Islet precursor cell (in vitro differentiated cells): ENCODE measurements at regions not wholly inside any gene's neighbourhood (a gene's known extent, or its start where the extent isn't known, plus 50 kb on each side); places are given as distances from the start of the nearest gene placed in this dataset.

Experiments
- DNase-seq: peaks from one replicate; pipeline ENCODE4 v3.0.0-alpha.2; 2018

GRCh38 chr5:67306965-67307607, 110.5 kb upstream of the CD180 start:
- DNase-seq = peak; percentile 61

- DNase-seq = no peak
Measured at GRCh38 chr5:67305913-67306710, 109.5 kb upstream of the CD180 start.

GRCh38 chr5:67305401-67305800, 108.8 kb upstream of the CD180 start:
- no peak for DNase-seq

- DNase-seq = no peak
Measured at GRCh38 chr5:67303356-67303755, 106.8 kb upstream of the CD180 start.

GRCh38 chr5:67301285-67301903, 104.8 kb upstream of the CD180 start:
- peak; percentile 70 for DNase-seq

GRCh38 chr5:67300326-67300725, 103.7 kb upstream of the CD180 start:
- no peak for DNase-seq

GRCh38 chr5:67299231-67299735, 102.7 kb upstream of the CD180 start:
- DNase-seq = no peak

- DNase-seq = peak; percentile 68
Measured at GRCh38 chr5:67297802-67298532, 101.4 kb upstream of the CD180 start.

- DNase-seq = no peak
Measured at GRCh38 chr5:67297376-67297775, 100.8 kb upstream of the CD180 start.

GRCh38 chr5:67294266-67294938, 97.8 kb upstream of the CD180 start:
- DNase-seq = no peak

GRCh38 chr5:67293226-67293625, 96.6 kb upstream of the CD180 start:
- no peak for DNase-seq

GRCh38 chr5:67292201-67292940, 95.8 kb upstream of the CD180 start:
- no peak for DNase-seq

- no peak for DNase-seq
Measured at GRCh38 chr5:67291671-67292070, 95.1 kb upstream of the CD180 start.

GRCh38 chr5:67291066-67291465, 94.5 kb upstream of the CD180 start:
- no peak for DNase-seq

- DNase-seq = no peak
Measured at GRCh38 chr5:67290655-67291054, 94.1 kb upstream of the CD180 start.

- DNase-seq = no peak
Measured at GRCh38 chr5:67289763-67290521, 93.3 kb upstream of the CD180 start.

GRCh38 chr5:67287510-67288268, 91.1 kb upstream of the CD180 start:
- DNase-seq = no peak

- no peak for DNase-seq
Measured at GRCh38 chr5:67286006-67286405, 89.4 kb upstream of the CD180 start.

- no peak for DNase-seq
Measured at GRCh38 chr5:67283988-67284487, 87.4 kb upstream of the CD180 start.
